Muscle of back (tissue), 3 donors: ENCODE measurements at regions not wholly inside any gene's neighbourhood (a gene's known extent, or its start where the extent isn't known, plus 50 kb on each side); places are given as distances from the start of the nearest gene placed in this dataset.

ENCODE experiments used
- DNase-seq, 3 donors: peaks; one replicate each; pipeline versions ENCODE4 v3.0.0 to v3.0.0-alpha.2; 2013

DNA sequence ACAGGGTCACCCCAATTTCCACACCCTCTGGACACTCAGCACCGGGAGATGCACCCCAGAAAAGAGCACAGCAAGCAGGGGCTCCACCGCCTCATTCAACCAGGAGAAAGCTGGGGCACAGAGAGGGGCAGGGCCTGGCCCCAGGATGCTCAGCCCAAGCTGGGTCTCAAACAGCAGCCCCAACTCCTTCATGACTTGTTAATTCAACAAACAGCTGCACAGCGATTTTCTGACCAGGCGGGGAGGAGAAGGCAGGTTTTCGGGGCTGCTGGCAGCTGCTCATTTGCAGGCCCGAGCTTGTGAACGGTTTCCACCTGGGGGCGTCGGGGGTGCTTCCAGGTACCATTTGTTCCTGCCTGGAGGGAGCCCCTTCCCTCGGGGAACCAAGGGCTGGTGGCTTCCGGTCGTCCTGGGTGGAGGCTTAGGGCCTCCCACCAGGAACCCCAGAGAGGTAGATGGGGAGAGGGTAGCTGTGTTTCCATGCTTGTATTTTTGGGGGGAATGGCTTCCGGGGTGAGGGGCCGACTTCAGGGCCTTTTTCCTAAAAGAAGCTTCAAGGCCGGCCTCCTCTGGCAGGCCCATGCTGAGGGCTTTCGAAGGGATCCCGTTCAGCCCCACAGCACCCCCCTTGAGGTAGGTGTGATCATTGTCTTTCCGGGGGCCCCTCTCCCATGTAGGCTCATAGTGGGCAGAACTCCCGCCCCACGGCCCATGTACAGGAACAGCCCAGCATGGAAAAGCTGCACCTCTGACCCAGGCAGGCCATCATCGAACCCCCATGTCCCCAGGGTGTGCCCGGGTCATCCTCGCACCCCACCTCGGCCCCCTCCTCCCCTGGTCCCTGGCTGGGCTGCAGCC is 191.6 kb upstream of the GSE1 start:
- no peak for DNase-seq

DNA sequence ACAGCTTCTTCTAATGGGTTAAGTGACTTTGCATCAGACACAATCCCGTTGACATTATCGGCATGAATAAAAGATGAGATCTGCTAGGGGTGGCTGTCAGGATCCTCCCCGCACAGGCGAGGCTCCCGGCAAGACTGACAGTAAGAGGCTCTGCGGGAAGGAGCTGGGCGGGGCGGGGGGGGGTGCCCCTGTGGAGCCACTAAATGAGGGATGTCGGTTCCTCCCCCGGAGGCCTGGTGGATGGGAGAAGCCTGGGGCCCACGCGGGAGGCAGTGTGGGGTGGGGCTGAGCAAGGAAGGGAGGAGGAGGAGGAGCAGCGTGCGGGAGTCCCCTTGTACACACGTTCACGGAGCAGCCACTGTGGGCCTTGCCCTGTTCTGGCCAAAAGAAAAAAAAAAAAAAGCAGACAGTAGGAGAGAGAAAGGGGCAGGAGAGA is 190.9 kb upstream of the GSE1 start:
- no peak for DNase-seq

DNA sequence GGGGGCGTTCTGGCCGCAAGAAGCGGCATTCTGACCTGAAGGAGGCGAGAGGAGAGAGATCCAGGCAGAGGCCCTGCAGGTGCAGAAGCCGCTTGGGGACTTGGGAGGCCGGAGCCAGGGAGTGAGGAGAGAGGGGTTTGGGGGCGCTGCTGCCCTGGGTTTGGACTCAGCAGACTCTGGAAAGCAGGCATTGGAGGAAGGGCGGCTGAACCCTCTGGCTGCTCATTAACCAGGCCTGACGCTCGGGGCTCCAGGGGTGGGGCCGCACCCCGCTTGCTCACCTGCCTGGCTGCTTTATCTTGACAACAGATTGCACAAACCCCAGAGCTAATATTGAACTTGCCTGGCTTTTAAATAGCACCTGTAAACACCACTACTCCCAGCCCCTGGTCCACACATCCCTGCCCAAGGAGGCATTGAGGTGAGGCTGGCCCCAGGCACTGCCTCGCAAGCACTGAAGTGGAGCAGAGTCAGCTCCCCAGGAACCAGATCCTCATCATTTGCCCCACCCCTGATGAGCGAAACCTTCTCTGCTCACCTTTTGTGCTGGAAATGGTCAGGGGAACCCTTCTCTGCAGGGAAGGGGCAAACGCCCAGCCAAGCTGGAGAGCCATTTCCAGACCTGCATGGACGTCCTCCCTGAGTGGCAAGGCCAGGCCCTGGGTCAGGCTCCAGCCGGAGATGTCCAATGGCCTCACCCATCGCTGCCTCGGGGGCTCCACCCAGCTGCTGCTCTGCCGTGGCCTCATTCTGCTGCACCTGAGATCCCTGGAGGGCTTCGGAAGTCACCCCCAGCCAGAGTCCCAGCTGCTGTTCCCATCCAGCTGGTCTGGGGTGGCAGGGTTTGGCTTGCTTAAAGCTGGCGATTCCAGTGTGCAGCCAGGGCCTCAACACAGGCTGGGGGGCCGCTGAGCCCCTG is 190.2 kb upstream of the GSE1 start:
- DNase-seq: no peak

DNA sequence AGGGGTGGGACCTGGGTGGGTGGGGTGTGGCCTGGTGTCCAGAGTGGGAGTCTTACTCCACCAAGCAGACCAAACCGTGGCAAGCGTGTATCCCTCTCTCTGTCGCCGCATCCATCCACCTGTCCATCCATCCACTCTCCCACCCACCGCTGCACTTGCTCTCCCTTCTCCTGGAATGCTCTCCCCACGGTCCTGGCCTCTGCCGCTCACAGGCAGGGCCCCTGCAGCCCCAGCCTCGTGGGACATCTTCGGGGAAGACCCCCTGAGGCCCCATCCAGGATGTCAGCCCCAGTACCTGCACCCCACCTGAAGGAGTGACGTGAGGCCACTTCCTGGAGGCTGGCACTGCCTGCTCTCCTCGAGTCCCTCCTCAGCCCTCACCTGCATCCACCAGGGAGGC is 189.5 kb upstream of the GSE1 start:
- DNase-seq: no peak

DNA sequence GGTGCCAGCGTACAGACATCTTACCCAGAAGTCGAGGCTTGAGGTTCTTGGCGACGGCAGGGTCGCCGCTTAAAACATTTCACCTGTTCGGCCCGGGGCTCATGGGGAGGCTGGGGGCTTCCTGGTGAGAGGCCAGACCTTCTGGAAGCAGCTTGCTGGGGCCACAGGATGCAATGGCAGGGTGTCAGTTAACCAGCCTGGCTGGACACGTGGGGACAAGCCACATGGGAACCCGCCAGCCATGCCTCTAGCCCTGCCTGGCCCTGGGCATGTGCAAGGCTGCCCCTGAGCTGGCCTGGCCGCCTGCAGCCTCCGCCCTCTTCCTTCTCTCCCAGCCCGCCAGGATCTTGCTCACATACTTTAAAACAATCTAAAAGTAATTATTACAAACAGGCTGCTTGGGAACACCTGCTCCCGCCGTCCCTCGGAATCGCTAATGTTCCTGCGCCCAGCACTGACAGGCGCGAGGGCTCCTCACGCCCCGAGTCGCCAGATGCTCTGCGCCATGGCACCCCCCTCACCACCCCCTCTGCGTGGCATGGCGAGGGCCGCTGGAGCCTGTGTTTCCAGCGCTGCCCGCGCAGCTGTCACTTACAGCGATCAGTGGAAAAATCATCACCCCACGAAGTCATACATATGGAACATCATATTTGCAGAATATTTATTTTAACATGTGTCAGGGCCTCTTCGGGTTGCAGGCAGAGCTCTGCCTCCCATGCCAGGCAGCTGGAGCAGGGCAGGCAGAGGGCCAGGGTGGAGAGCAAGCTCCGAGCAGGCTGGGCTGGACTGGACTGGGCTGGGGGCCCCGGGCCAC is 188.7 kb upstream of the GSE1 start:
- DNase-seq: peak in 1 of 3 donors; percentile 56

DNA sequence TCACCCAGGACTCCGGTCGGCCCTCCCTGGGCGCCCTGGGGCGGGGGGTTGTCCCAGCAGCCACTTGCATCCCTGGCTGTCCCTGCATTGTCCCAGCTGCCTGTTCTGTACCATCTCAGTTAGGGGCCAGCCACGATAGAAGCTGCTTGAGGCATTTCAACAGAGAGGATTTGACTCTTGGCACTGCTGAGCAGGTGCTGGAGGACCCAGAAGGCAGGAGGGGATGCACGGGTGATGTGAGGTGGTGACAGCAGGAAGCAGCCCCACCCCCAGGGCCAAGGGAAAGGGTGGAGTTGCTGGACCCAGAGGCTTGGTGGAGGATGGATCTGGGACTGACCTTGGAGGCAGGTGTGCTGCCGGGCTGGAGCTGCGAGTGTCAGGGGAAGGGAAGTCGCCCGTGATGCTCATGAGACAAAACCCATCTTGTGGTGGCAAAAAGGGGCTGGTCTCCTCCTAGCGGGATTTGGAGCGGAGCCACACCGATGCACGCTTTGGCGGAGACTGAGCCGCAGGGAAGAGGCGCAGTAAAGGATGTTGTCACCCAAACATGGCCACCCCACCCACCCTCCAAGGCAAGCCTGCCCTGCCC is 188.0 kb upstream of the GSE1 start:
- no peak for DNase-seq

DNA sequence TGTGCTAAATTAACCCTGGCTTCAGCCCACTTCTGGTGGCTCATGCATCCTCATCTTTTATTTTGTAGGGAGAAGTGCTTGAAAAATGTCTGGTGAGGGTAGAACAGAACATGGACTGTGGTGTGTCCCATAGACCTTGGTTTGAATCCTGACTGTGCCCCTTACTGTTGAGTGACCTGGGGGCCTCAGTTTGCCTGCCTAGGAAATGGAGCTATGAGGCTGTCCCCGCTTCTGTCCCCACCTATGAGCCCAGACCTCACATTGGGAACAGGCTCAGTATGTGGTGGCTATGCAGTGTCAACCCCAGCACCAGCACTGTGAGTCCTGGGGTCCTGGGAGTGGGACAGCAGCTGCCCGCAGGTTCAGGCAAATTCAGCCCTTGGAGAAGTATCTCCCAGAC is 186.3 kb upstream of the GSE1 start:
- DNase-seq: no peak

DNA sequence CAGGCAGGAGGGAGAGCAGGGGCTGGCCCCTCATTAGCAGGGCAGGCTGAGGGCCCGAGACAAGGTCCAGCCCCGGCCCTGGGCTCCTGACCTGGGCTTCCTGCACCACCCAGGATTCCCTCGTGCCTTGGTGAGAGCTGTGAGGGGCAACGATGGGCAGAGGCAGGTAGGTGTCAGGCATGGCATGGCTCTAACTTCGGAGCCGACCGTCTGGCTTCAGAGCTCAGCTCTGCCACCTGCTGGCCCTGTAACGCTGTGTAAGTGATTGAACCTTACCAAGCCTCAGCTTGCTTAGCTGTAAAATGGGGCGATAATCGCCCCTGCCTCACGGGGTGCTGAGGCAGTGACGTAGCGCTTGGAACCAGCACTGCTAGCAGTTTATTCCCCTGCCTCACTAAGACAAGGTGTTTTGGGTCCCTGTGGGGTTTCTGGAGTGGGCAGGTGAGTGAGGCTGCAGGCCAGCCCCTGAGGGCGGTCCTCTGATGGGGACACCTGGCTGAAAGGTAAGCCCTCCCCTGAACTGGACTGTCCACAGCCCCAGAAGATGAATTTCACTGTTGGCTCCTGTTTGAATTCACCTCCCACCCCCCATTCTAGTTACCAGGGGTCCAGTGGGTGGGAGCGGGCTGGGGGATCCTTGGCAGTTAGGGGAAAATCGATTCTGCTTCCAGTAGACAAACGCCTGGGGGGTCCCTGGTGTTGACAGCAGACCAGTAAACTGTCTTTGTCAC is 184.8 kb upstream of the GSE1 start:
- no peak for DNase-seq

DNA sequence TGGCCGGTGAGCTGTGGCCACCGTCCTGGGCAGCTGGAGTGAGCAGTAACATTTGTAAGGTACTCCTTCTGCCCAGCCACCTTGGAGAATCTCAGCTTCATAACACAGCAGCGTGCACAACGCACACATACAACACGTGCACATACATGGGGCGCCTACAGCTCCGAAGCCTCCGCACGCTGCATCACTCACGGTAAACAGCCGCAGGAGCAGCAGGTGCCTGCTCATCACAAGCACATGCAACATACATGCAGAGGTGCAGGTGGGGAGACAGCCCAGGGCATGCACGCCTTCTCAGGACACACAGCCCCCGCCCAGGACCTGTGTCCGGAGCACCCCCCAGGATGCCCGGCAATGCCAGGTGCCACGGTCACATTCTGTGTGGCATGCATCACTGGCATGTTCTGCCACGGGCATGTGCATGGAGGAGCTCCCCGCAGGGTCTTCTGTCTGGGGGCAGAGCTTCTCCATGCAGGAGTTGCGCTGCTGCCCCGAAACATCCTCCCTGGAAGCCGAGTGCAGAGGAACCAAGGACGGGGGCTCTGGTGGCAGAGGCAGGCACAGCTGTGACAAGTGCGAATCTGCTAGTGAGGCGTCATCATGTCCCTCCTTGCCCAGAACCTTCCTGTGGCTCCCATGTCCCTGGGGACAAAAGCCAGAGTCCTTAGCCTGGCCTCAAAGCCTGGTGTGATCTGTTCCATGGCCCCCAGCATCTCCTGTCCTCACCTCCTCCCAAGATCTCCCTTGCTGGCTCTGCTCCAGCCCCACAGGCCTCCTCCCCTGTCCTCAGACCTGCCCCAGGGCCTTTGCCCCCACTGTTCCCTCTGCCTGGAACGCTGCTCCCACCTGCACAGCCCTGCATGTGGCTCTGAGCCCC is 184.0 kb upstream of the GSE1 start:
- no peak for DNase-seq

DNA sequence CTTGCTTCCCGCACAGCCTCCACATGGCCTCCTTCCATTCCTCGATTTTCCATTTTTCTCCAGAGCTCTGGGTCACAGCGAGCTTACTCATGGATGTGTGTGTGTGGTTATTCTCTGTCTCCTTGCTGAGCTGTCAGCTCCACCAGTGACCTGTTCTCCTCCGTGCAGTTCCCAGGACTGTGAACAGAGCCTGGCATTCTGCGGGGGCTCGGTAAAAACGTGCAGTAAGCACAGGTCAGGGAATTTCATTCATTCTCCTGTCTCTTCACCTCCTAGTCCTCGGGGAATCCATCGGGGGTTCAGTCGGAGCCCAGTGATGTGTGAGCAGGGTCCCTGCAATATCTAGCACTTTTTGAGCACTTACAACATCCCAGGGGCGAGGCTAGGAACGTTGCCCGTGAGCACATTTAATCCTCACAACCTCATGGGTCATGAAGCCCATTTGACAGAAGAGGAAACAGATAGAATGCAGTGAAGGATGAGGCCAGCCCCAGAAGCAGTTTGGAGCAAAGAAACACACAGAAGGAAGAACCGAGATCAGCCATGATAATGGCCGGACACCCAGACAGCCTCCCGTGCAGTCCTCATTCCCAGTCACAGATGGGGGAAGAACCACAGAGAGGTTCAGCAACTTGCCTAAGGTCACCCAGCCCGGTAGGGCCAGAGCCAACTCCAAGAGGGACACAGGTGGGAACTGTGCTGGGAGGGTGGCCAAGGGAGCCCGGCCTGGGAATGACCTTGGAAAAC is 183.2 kb upstream of the GSE1 start:
- no peak for DNase-seq

DNA sequence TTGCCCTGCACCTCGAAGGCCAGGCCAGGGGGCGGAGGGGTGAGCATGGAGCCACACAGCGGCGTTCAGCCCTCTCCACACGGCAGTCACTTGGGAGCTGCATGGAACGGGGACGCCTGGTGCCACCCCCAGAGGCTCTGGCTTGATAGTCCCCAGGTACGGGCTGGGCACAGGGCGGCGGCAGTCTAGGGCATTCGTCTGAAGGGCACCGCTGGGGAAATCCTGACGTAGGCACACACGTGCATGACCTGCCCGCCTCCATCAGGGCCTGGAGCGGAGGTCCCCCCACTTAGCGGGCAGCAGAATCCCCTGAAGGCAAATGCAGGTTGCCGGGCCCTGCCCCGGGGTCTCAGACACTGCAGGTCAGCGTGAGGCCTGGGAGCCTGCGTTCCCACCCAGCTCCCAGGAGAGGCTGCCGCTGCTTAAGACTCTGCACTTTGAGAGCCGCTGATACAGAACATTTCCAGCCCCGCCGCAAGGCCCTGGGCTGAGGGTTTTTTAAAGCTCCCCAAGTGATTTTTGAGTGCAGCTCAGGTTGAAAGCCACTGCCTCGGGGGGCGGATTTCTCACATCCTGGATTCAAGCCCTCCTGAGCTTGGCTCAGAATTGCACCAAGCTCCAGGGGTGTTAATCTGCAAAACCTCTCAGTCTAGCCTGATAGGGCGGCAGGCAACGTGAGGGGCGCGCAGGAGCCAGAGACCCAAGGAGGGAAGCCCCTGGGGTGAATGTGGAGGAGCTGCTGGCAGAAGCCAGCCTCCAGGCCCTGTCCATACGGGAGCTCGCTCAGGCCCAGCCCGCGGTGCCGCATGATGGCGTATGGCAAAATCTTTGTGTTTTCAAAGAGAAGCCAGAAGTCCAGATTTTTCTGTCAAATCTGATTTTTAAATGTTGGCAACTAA is 182.3 kb upstream of the GSE1 start:
- DNase-seq: no peak

DNA sequence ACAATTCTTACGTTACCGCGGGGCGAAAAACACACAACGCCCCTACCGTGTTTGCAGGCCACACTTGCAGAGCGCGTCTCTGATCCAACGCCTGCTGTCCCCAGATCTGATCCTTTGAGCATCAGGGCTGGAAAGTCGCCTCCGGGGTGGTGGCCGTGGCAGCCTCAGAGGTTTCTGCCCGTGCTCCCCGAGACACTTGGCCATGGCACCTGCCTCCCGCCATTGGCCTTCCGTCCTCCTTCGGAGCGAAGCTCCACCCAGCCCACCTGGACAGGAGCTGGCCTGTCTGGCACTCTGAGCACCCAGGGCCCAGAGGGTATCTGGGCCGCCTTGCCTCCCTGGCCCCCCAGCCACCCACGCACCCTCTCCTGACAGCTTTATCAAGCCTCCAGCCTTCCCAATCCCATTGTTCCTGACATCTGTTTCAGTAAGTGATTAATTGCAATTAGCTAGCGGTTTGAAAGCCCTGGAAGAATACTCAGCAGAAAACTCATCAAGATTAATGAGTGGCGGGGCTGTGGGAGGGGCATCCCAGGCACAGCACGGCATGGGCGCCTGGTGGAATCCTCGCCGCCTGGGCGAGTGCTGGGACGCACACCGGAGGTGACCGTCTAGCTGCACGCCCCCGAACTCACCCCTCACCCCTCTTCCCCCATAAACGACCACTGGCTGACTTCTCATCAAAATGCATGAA is 181.5 kb upstream of the GSE1 start:
- DNase-seq: no peak

DNA sequence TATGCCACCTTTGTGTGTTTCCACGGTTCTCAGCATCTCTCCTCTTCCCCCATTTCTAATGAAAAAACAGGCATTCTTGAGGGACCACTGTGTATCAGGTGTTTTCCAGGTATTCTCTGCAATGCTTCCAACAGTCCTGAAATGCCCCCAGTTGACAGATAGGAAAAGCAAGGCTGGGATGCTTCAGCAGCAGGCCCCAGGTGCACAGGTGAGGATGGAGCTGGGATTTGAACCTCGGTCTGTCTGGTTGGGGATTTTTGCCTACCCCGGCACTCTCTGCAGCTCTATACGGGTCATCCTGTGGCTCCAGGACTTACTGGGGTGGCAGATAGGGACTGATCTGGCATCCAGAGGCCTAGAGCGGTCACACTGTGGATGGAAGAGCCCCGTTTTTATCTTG is 180.5 kb upstream of the GSE1 start:
- no peak for DNase-seq

DNA sequence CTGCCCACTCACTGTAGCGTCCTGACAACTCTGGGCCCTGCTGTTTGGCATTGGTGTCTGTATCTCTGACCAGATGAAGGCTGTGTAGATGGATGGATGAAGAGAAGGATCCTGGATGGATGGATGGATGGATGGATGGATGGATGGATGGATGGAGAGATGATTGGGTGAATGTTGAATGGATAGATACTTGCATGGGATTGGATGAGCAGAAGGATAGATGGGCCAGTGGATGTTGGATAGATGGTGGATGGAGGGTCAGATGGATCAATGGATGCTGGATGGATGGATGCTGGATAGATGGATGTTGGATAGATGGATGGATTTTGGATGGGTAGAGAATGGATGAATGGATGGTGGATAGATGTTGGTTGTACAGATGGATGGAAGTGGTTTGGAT is 179.6 kb upstream of the GSE1 start:
- no peak for DNase-seq

DNA sequence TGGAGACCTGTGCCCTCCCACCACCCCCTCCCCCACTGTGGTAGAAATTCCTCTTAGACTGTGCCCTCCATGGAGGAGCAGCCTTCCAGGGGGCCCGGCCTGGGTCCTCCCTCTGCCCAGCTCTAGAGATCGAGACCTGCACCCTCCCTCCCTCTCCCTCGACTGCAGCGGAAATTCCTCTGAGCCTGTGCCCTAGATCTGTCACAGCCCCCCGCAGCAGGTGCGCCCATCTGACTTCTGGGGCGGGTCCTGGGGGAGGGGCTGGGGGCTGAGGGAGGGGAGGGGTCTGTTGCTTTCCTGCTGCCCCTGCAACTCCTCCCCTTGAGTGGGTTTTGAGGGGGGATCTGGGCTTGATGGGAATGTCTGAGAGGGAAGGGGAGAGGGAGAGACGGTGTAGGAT is 177.8 kb upstream of the GSE1 start:
- no peak for DNase-seq

DNA sequence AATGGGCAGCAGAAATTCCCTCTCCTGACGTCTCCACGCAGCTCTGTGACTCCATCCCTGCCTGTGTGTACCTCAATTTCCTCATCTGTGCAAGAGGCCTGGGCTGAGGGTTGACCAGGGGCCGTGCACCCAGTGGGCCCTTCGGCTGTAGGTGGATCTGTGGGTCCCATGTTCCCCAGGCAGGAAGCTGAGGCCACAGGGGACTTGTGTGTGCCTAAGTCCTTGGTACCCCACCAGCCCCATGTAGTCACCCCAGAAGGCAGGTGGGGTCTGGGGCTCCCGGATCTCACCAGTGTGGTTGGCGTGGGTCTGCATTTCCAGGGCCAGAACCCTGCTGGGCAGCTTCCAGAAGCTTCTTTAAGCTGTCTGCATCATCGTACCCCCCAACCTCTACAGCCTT is 177.4 kb upstream of the GSE1 start:
- DNase-seq: no peak

DNA sequence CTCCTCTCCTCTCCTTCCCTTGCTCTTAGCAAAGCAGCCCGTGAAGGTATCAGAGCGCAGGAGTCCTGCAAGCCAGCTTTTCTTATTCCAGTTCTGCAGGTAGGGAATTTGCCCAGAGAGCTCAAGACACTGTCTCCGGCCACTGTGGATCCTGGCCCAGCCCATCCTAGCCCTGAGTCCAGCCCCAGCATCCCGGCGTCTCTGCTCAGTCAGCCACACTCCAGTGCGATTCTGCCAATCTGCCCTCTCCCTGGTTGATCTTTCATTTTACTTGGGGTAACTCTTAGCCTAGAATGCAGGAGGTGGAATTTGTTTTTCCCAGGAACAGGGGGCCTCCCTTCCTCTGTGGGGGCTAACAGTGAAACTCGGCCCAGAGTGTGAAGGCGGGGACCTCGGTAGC is 176.9 kb upstream of the GSE1 start:
- DNase-seq: peak in 1 of 3 donors; percentile 54
